A549 (cell line): ENCODE measurements at regions not wholly inside any gene's neighbourhood (a gene's known extent, or its start where the extent isn't known, plus 50 kb on each side); places are given as distances from the start of the nearest gene placed in this dataset.

ENCODE experiments used
- CEBPB ChIP-seq, 2 experiments: fragments of >200 bp in 1 of 2; sonication (Bioruptor Twin) in 1 of 2; formaldehyde crosslinking in 1 of 2; IDR thresholded peaks; 2 replicates each; pipeline ENCODE4 v1.6.1; 2012 to 2016
- EP300 ChIP-seq, 2 experiments: fragments of >200 bp; sonication (Bioruptor Twin); formaldehyde crosslinking; IDR thresholded peaks; 2 replicates in 1 of 2; 3 replicates in 1 of 2; pipeline ENCODE4 v1.6.1; 2016 to 2017
- KDM5A ChIP-seq: fragments of 200-600 bp; sonication (generic); IDR thresholded peaks from 2 replicates; pipeline ENCODE4 v1.6.1; 2016; ENCODE audit warnings: antibody characterized with exemption, mild to moderate bottlenecking
- MYC ChIP-seq: IDR thresholded peaks from 2 replicates; pipeline ENCODE4 v1.6.1; 2012; ENCODE audit warnings: mild to moderate bottlenecking, inconsistent platforms, low read length, improper control_type of control experiment, borderline replicate concordance
- POLR2A ChIP-seq: IDR thresholded peaks from 2 replicates; pipeline ENCODE4 v1.6.1; 2012; ENCODE audit warnings: mild to moderate bottlenecking, low read length
- SMC3 ChIP-seq: fragments of >200 bp; sonication (Bioruptor Twin); formaldehyde crosslinking; IDR thresholded peaks from 3 replicates; pipeline ENCODE4 v1.6.1; 2018; ENCODE audit warnings: inconsistent platforms
- SREBF2 ChIP-seq: fragments of 450-650 bp; IDR thresholded peaks from 2 replicates; pipeline ENCODE4 v1.6.1; 2014; ENCODE audit warnings: mild to moderate bottlenecking, moderate library complexity
- ZFP36 ChIP-seq: fragments of 450-650 bp; IDR thresholded peaks from 2 replicates; pipeline ENCODE4 v1.6.1; 2014; ENCODE audit warnings: borderline replicate concordance; ENCODE audit not compliant: partially characterized antibody
- TF ChIP-seq, protein P1 (sequence below): fragments of >200 bp; sonication (Bioruptor Twin); formaldehyde crosslinking; IDR thresholded peaks from 3 replicates; pipeline ENCODE4 v1.5.1; 2016
- TF ChIP-seq, protein P2 (sequence below): IDR thresholded peaks from 2 replicates; pipeline ENCODE4 v1.6.1; 2012

DNA sequence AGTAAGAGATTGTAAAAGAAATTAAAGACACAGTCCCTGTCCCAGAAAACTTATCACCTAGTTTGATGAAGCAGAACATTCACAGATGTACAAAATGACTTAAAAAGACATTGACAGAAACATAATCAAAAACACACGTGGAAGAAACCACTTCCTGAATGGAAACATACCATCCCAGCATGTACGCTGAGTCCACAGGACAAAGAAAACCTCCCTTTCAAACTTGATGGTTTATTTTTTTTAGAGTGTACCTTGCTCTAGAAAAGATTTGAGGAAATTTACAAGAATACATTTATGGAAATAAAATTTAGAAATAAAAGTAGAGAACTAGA lies 140.9 kb downstream of the PMP22 start:
- TF ChIP-seq, protein P1, sequence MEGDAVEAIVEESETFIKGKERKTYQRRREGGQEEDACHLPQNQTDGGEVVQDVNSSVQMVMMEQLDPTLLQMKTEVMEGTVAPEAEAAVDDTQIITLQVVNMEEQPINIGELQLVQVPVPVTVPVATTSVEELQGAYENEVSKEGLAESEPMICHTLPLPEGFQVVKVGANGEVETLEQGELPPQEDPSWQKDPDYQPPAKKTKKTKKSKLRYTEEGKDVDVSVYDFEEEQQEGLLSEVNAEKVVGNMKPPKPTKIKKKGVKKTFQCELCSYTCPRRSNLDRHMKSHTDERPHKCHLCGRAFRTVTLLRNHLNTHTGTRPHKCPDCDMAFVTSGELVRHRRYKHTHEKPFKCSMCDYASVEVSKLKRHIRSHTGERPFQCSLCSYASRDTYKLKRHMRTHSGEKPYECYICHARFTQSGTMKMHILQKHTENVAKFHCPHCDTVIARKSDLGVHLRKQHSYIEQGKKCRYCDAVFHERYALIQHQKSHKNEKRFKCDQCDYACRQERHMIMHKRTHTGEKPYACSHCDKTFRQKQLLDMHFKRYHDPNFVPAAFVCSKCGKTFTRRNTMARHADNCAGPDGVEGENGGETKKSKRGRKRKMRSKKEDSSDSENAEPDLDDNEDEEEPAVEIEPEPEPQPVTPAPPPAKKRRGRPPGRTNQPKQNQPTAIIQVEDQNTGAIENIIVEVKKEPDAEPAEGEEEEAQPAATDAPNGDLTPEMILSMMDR: no peak
- TF ChIP-seq, protein P2, sequence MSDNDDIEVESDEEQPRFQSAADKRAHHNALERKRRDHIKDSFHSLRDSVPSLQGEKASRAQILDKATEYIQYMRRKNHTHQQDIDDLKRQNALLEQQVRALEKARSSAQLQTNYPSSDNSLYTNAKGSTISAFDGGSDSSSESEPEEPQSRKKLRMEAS: no peak
- TF ChIP-seq EP300 (IDR thresholded peaks at IDR 0.05) (no peak), SMC3 (no peak), POLR2A (no peak), MYC (no peak), SREBF2 (no peak), CEBPB (IDR thresholded peaks at IDR 0.05) (no peak), ZFP36 (no peak), KDM5A (no peak)
